OCI-LY1 (cell line): ENCODE measurements at regions not wholly inside any gene's neighbourhood (a gene's known extent, or its start where the extent isn't known, plus 50 kb on each side); places are given as distances from the start of the nearest gene placed in this dataset.

Experiments used
- H2AFZ ChIP-seq: fragments of 200-600 bp; sonication (generic), shearing (Covaris generic); 2 replicates; pipeline ENCODE4 v1.6.0; 2014; ENCODE audit warnings: antibody characterized with exemption, mild to moderate bottlenecking, low read length
- H3F3A ChIP-seq: fragments of 200-600 bp; sonication (generic), shearing (Covaris generic); 2 replicates; pipeline ENCODE4 v1.6.0; 2014; ENCODE audit warnings: mild to moderate bottlenecking, antibody characterized with exemption, low read length, moderate library complexity; ENCODE audit not compliant: insufficient read depth
- H3K27ac ChIP-seq: fragments of 200-600 bp; sonication (generic); 2 replicates; pipeline ENCODE4 v1.5.1; 2014; ENCODE audit warnings: low read length, mixed run types, mild to moderate bottlenecking, low read depth; ENCODE audit not compliant: poor library complexity, severe bottlenecking
- H3K27me3 ChIP-seq: fragments of 200-600 bp; sonication (generic); 2 replicates; pipeline ENCODE4 v1.6.0; 2014; ENCODE audit warnings: antibody characterized with exemption, mild to moderate bottlenecking, low read length, moderate library complexity; ENCODE audit not compliant: insufficient read depth
- H3K36me3 ChIP-seq: fragments of 200-600 bp; sonication (generic); 2 replicates; pipeline ENCODE4 v1.6.1; 2014; ENCODE audit warnings: mild to moderate bottlenecking, antibody characterized with exemption, low read length, moderate library complexity, mixed read lengths; ENCODE audit not compliant: insufficient read depth
- H3K4me1 ChIP-seq: fragments of 200-600 bp; sonication (generic); 2 replicates; pipeline ENCODE4 v1.5.1; 2014; ENCODE audit warnings: mild to moderate bottlenecking, low read length, moderate library complexity; ENCODE audit not compliant: insufficient read depth, severe bottlenecking
- H3K4me2 ChIP-seq: fragments of 200-600 bp; sonication (generic), shearing (Covaris generic); 2 replicates; pipeline ENCODE4 v1.6.1; 2014; ENCODE audit warnings: low read length
- H3K4me3 ChIP-seq: fragments of 200-600 bp; sonication (generic); 2 replicates; pipeline ENCODE4 v1.5.1; 2014; ENCODE audit warnings: low read length, low read depth, mild to moderate bottlenecking, mixed read lengths; ENCODE audit not compliant: poor library complexity, severe bottlenecking
- H3K79me2 ChIP-seq: fragments of 200-600 bp; shearing (Covaris generic); 2 replicates; pipeline ENCODE4 v1.6.1; 2016; ENCODE audit warnings: mixed run types, low read length, mixed read lengths; ENCODE audit not compliant: insufficient read depth
- H3K9ac ChIP-seq: fragments of 200-600 bp; sonication (generic), shearing (Covaris generic); 2 replicates; pipeline ENCODE4 v1.6.1; 2014; ENCODE audit warnings: mild to moderate bottlenecking, low read length, mixed read lengths
- H3K9me2 ChIP-seq: fragments of 200-600 bp; sonication (generic), shearing (Covaris generic); 2 replicates; pipeline ENCODE4 v1.6.1; 2014; ENCODE audit warnings: low read depth, mild to moderate bottlenecking, low read length, mixed read lengths
- H3K9me3 ChIP-seq: fragments of 200-600 bp; shearing (Covaris generic); 2 replicates; pipeline ENCODE4 v1.6.1; 2014; ENCODE audit warnings: low read length, mixed read lengths
- H4K20me1 ChIP-seq: fragments of 200-600 bp; sonication (generic), shearing (Covaris generic); 2 replicates; pipeline ENCODE4 v1.6.0; 2016; ENCODE audit warnings: mild to moderate bottlenecking, low read length; ENCODE audit not compliant: insufficient read depth
- CTCF ChIP-seq: fragments of 200-600 bp; sonication (generic), shearing (Covaris generic); IDR thresholded peaks from 2 replicates; pipeline ENCODE4 v1.5.1; 2017; ENCODE audit warnings: mild to moderate bottlenecking, antibody characterized with exemption, low read length, moderate library complexity, mixed read lengths
- EZH2 ChIP-seq: fragments of 200-600 bp; sonication (generic), shearing (Covaris generic); IDR thresholded peaks from 2 replicates; pipeline ENCODE4 v1.8.0; 2017; ENCODE audit warnings: borderline replicate concordance, mixed run types, mild to moderate bottlenecking, antibody characterized with exemption, low read length, moderate library complexity, mixed read lengths

GRCh38 chr5:2912741-2913140, 161.3 kb upstream of the IRX2 start:
- Histone ChIP-seq H3K27me3 (no peaks in the 10 kb centered on the region), H3K9me2 (no peaks in the 10 kb centered on the region), H3K79me2 (no peaks in the 10 kb centered on the region), H3K4me2 (no peak overlapping the region), H3K36me3 (no peaks in the 10 kb centered on the region), H3K9ac (no peak overlapping the region), H3K27ac (no peak overlapping the region), H4K20me1 (no peaks in the 10 kb centered on the region), H3K9me3 (no peaks in the 10 kb centered on the region), H3K4me3 (no peak overlapping the region), H3F3A (no peaks in the 10 kb centered on the region), H3K4me1 (no peaks in the 10 kb centered on the region), H2AFZ (no peak overlapping the region)
- no peak for TF ChIP-seq EZH2
- TF ChIP-seq CTCF: no peak

- Histone ChIP-seq H3K9me3 (no peaks in the 10 kb centered on the region), H3K4me1 (no peaks in the 10 kb centered on the region), H3K79me2 (no peaks in the 10 kb centered on the region), H3K27me3 (no peaks in the 10 kb centered on the region), H3K36me3 (no peaks in the 10 kb centered on the region), H3K9ac (no peak overlapping the region), H3K4me3 (no peak overlapping the region), H3K9me2 (no peaks in the 10 kb centered on the region), H3K27ac (no peak overlapping the region), H4K20me1 (no peaks in the 10 kb centered on the region), H3F3A (no peaks in the 10 kb centered on the region), H3K4me2 (no peak overlapping the region), H2AFZ (no peak overlapping the region)
- no peak for TF ChIP-seq CTCF
- TF ChIP-seq EZH2: no peak
These were observed 159.1 kb upstream of the IRX2 start for GRCh38 chr5:2910401-2911175.

- Histone ChIP-seq H3K36me3 (no peaks in the 10 kb centered on the region), H3K4me3 (no peak overlapping the region), H3K9ac (no peak overlapping the region), H3K9me2 (no peaks in the 10 kb centered on the region), H2AFZ (no peak overlapping the region), H3K4me2 (no peak overlapping the region), H3K79me2 (no peaks in the 10 kb centered on the region), H3K4me1 (no peaks in the 10 kb centered on the region), H4K20me1 (no peaks in the 10 kb centered on the region), H3K9me3 (no peaks in the 10 kb centered on the region), H3K27me3 (no peaks in the 10 kb centered on the region), H3F3A (no peaks in the 10 kb centered on the region), H3K27ac (no peak overlapping the region)
- TF ChIP-seq EZH2: no peak
- no peak for TF ChIP-seq CTCF
These were observed 157.6 kb upstream of the IRX2 start for GRCh38 chr5:2909035-2909434.
